ENCODE measurements at regions not wholly inside any gene's neighbourhood (a gene's known extent, or its start where the extent isn't known, plus 50 kb on each side); places are given as distances from the start of the nearest gene placed in this dataset.
"Not testable (repeated sequence)": the region's sequence is repeated elsewhere in the genome, so short reads cannot be mapped to it uniquely, and the experiment has no call there.

GRCh38 chr15:62264196-62264595, 99.1 kb upstream of the C2CD4B start:
- no peaks in the 10 kb centered on the region for H3K36me3 ChIP-seq (ENCODE audit: control insufficient read depth, insufficient read depth, low read length)
- no peak overlapping the region for H3K27ac ChIP-seq (ENCODE audit: low read depth, low read length)
- H3K9me3 ChIP-seq (ENCODE audit: control insufficient read depth, insufficient read depth, low read length) = peaks cover 10% of the 10 kb centered on the region
- H3K4me1 ChIP-seq (ENCODE audit: control insufficient read depth, insufficient read depth, low read length) = no peaks in the 10 kb centered on the region
- no peak overlapping the region for H3K4me3 ChIP-seq (ENCODE audit: low read depth, low read length)
- no peaks in the 10 kb centered on the region for H3K27me3 ChIP-seq (ENCODE audit: control insufficient read depth, insufficient read depth, low read length)
- no peak for DNase-seq (ENCODE audit: low read depth in 4 of 6, low spot score in 6 of 6)

DNA sequence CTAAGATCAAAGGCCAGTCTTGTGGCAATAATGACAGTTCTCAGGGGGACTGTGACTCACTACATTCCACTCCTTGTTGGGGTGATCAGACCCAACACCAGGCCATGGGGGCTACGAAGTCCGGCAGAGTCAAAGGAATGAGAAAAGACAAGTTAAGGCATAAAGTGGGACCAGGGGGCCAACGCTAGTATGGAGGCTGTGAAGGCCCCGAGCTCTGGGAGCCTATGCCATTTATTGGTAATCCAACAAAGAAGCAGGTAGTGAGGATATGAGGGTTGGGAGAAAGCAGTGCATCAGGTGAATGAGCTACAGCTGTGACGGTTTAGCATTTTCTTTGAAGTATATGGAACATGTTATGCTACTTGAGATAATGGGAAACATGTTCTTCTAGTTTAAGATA, 104.4 kb upstream of the C2CD4B start:
- Histone ChIP-seq H3K9me3 (ENCODE audit: control insufficient read depth, insufficient read depth, low read length) (peaks cover 16% of the 10 kb centered on the region), H3K4me3 (ENCODE audit: low read depth, low read length) (no peak overlapping the region), H3K4me1 (ENCODE audit: control insufficient read depth, insufficient read depth, low read length) (no peaks in the 10 kb centered on the region), H3K36me3 (ENCODE audit: control insufficient read depth, insufficient read depth, low read length) (no peaks in the 10 kb centered on the region), H3K27me3 (ENCODE audit: control insufficient read depth, insufficient read depth, low read length) (no peaks in the 10 kb centered on the region), H3K27ac (ENCODE audit: low read depth, low read length) (no peak overlapping the region)
- 98% methylated on average over 5 of the region's 5 CpGs for WGBS (ENCODE audit: insufficient coverage)
- DNase-seq (ENCODE audit: low read depth in 4 of 6, low spot score in 6 of 6) = no peak

DNA sequence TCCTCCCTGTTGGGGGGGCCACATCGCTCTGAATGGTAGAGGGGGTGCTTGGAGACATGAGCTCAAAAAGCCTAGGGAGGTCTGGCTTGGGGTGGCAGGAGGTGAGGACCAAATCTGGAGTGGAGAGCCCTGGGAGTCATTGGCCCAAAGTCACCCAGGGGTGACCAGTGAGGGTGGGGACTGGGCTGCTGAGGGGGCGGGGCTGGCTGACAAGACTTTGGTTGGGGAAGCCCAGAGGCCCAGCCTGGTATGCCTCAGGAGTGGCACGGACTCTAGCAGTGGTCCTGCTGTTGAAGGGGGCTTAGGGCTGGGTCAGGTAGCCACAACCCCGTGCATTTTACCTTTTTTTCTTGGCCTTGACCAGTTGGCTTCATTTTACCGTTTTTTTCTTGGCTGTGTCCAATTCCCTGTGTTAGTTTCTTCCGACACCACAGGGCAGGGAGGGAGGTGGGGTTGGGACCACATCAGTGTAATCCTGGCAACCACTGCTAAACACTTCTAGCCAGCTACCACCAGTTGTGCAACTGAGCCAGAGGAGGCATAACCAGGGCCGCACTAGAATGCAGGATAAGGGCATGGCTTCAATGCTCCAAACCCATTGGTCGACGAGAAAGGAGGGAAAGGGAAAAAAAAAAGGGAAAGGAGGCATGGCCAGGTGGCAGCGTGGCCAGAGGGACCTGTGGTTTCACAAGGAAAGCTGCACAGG, 105.3 kb upstream of the C2CD4B start:
- Histone ChIP-seq H3K36me3 (ENCODE audit: control insufficient read depth, insufficient read depth, low read length) (no peaks in the 10 kb centered on the region), H3K27ac (ENCODE audit: low read depth, low read length) (no peak overlapping the region), H3K9me3 (ENCODE audit: control insufficient read depth, insufficient read depth, low read length) (peaks cover 16% of the 10 kb centered on the region), H3K27me3 (ENCODE audit: control insufficient read depth, insufficient read depth, low read length) (no peaks in the 10 kb centered on the region), H3K4me3 (ENCODE audit: low read depth, low read length) (no peak overlapping the region), H3K4me1 (ENCODE audit: control insufficient read depth, insufficient read depth, low read length) (no peaks in the 10 kb centered on the region)
- 89% methylated on average over 5 of the region's 10 CpGs for WGBS (ENCODE audit: insufficient coverage)
- DNase-seq (ENCODE audit: low read depth in 4 of 6, low spot score in 6 of 6) = no peak

GRCh38 chr15:62272290-62272689, 107.2 kb upstream of the C2CD4B start:
- no peak overlapping the region for H3K27ac ChIP-seq (ENCODE audit: low read depth, low read length)
- H3K4me3 ChIP-seq (ENCODE audit: low read depth, low read length) = no peak overlapping the region
- no peaks in the 10 kb centered on the region for H3K27me3 ChIP-seq (ENCODE audit: control insufficient read depth, insufficient read depth, low read length)
- no peak for DNase-seq (ENCODE audit: low read depth in 4 of 6, low spot score in 6 of 6)
- H3K4me1 ChIP-seq (ENCODE audit: control insufficient read depth, insufficient read depth, low read length) = no peaks in the 10 kb centered on the region
- no peaks in the 10 kb centered on the region for H3K36me3 ChIP-seq (ENCODE audit: control insufficient read depth, insufficient read depth, low read length)
- peaks cover 15% of the 10 kb centered on the region for H3K9me3 ChIP-seq (ENCODE audit: control insufficient read depth, insufficient read depth, low read length)
- no CpG with 5 or more reads among the region's 1 CpG for WGBS (ENCODE audit: insufficient coverage)

DNA sequence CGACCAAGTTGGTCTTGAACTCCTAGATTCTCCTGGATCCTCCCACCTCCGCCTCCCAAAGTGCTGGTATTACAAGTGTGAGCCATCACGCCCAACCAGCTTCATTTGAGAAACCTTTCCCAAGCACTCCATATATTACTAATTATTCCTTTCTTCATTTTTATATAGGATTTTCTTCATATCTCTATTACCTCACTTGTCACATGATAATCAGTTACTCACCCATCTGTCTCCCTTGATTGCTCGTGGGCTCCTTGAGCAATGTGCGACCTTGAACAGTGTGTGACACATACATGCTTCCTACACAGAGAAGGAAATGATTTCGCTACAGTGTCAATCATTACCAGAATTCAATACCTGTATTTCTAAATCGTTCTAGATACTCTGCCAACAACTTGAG, 110.7 kb upstream of the C2CD4B start:
- Histone ChIP-seq H3K9me3 (ENCODE audit: control insufficient read depth, insufficient read depth, low read length) (peaks cover 2% of the 10 kb centered on the region), H3K4me3 (ENCODE audit: low read depth, low read length) (no peak overlapping the region), H3K36me3 (ENCODE audit: control insufficient read depth, insufficient read depth, low read length) (no peaks in the 10 kb centered on the region), H3K4me1 (ENCODE audit: control insufficient read depth, insufficient read depth, low read length) (no peaks in the 10 kb centered on the region), H3K27ac (ENCODE audit: low read depth, low read length) (no peak overlapping the region), H3K27me3 (ENCODE audit: control insufficient read depth, insufficient read depth, low read length) (no peaks in the 10 kb centered on the region)
- WGBS (ENCODE audit: insufficient coverage) = 94% methylated on average over 6 of the region's 7 CpGs
- no peak for DNase-seq (ENCODE audit: low read depth in 4 of 6, low spot score in 6 of 6)

DNA sequence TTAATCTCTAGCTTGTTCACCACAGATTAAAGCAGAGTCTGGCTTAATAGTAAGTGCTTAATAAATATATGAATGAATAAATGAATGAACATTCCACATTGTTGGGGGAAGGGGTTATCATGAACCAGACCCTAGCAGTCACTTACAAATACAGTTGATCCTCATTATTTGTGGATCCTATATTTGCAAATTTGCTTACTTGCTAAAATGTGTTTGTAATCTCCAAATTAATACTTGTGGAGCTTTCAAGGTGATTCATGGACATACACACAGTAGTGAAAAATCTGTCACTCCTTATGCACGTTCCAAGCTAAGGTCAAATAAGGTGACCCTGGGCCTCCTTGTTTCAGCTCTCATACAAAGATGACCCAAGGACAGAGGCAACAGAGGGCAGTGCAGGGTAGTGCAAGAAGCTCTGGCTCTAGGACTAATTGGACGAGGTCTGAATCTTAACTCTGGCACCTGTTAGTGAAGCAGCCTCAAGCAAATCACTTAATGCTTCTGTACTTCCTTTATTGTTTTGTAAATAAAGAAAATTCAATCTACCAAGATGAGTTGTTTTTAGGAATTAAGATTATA, 112.8 kb upstream of the C2CD4B start:
- WGBS (ENCODE audit: insufficient coverage) = no CpG with 5 or more reads among the region's 2 CpGs
- H3K36me3 ChIP-seq (ENCODE audit: control insufficient read depth, insufficient read depth, low read length) = no peaks in the 10 kb centered on the region

GRCh38 chr15:62278534-62278933, 113.4 kb upstream of the C2CD4B start:
- Histone ChIP-seq H3K36me3 (ENCODE audit: control insufficient read depth, insufficient read depth, low read length) (no peaks in the 10 kb centered on the region), H3K27ac (ENCODE audit: low read depth, low read length) (no peak overlapping the region), H3K4me3 (ENCODE audit: low read depth, low read length) (no peak overlapping the region), H3K9me3 (ENCODE audit: control insufficient read depth, insufficient read depth, low read length) (no peaks in the 10 kb centered on the region), H3K27me3 (ENCODE audit: control insufficient read depth, insufficient read depth, low read length) (no peaks in the 10 kb centered on the region), H3K4me1 (ENCODE audit: control insufficient read depth, insufficient read depth, low read length) (no peaks in the 10 kb centered on the region)
- DNase-seq (ENCODE audit: low read depth in 4 of 6, low spot score in 6 of 6) = no peak
- WGBS (ENCODE audit: insufficient coverage) = 90% methylated on average over 4 of the region's 4 CpGs

More for the DNA sequence above, 112.8 kb upstream of the C2CD4B start:
- Histone ChIP-seq H3K4me1 (ENCODE audit: control insufficient read depth, insufficient read depth, low read length) (no peaks in the 10 kb centered on the region), H3K4me3 (ENCODE audit: low read depth, low read length) (no peak overlapping the region), H3K27me3 (ENCODE audit: control insufficient read depth, insufficient read depth, low read length) (no peaks in the 10 kb centered on the region), H3K27ac (ENCODE audit: low read depth, low read length) (no peak overlapping the region), H3K9me3 (ENCODE audit: control insufficient read depth, insufficient read depth, low read length) (no peaks in the 10 kb centered on the region)
- no peak for DNase-seq (ENCODE audit: low read depth in 4 of 6, low spot score in 6 of 6)

GRCh38 chr15:62279041-62279440, 114.0 kb upstream of the C2CD4B start:
- H3K4me1 ChIP-seq (ENCODE audit: control insufficient read depth, insufficient read depth, low read length) = no peaks in the 10 kb centered on the region
- no peak overlapping the region for H3K27ac ChIP-seq (ENCODE audit: low read depth, low read length)
- H3K27me3 ChIP-seq (ENCODE audit: control insufficient read depth, insufficient read depth, low read length) = no peaks in the 10 kb centered on the region
- WGBS (ENCODE audit: insufficient coverage) = no CpG with 5 or more reads among the region's 5 CpGs
- H3K9me3 ChIP-seq (ENCODE audit: control insufficient read depth, insufficient read depth, low read length) = no peaks in the 10 kb centered on the region
- H3K4me3 ChIP-seq (ENCODE audit: low read depth, low read length) = no peak overlapping the region
- peak in 1 of 6 donors; percentile 54 for DNase-seq (ENCODE audit: low read depth in 4 of 6, low spot score in 6 of 6)
- H3K36me3 ChIP-seq (ENCODE audit: control insufficient read depth, insufficient read depth, low read length) = no peaks in the 10 kb centered on the region

GRCh38 chr15:62280625-62281024, 115.5 kb upstream of the C2CD4B start:
- no peaks in the 10 kb centered on the region for H3K27me3 ChIP-seq (ENCODE audit: control insufficient read depth, insufficient read depth, low read length)
- H3K4me1 ChIP-seq (ENCODE audit: control insufficient read depth, insufficient read depth, low read length) = no peaks in the 10 kb centered on the region
- H3K36me3 ChIP-seq (ENCODE audit: control insufficient read depth, insufficient read depth, low read length) = no peaks in the 10 kb centered on the region
- DNase-seq (ENCODE audit: low read depth in 4 of 6, low spot score in 6 of 6) = peak in 1 of 6 donors; percentile 12
- H3K27ac ChIP-seq (ENCODE audit: low read depth, low read length) = no peak overlapping the region
- 80% methylated on average over 1 of the region's 5 CpGs for WGBS (ENCODE audit: insufficient coverage)
- no peak overlapping the region for H3K4me3 ChIP-seq (ENCODE audit: low read depth, low read length)
- H3K9me3 ChIP-seq (ENCODE audit: control insufficient read depth, insufficient read depth, low read length) = no peaks in the 10 kb centered on the region

DNA sequence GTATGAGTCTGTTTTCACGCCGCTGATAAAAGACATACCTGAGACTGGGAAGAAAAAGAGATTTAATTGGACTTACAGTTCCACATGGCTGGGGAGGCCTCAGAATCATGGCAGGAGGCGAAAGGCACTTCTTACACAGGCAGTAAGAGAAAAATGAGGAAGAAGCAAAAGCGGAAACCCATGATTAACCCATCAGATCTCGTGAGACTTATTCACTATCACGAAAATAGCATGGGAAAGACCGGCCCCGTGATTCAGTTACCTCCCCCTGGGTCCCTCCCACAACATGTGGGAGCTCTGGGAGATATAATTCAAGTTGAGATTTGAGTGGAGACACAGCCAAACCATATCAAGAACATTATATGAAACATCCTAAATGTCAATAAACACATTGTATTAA, 116.7 kb upstream of the C2CD4B start:
- H3K9me3 ChIP-seq (ENCODE audit: control insufficient read depth, insufficient read depth, low read length); H3K36me3 ChIP-seq (ENCODE audit: control insufficient read depth, insufficient read depth, low read length); H3K4me1 ChIP-seq (ENCODE audit: control insufficient read depth, insufficient read depth, low read length); H3K27ac ChIP-seq (ENCODE audit: low read depth, low read length); H3K27me3 ChIP-seq (ENCODE audit: control insufficient read depth, insufficient read depth, low read length); H3K4me3 ChIP-seq (ENCODE audit: low read depth, low read length); DNase-seq (ENCODE audit: low read depth in 4 of 6, low spot score in 6 of 6): not testable (repeated sequence)
- 100% methylated on average over 2 of the region's 8 CpGs for WGBS (ENCODE audit: insufficient coverage)
